Adrenal gland (tissue), 9 donors: ENCODE measurements at regions not wholly inside any gene's neighbourhood (a gene's known extent, or its start where the extent isn't known, plus 50 kb on each side); places are given as distances from the start of the nearest gene placed in this dataset.

Experiments
- DNase-seq, 7 donors: peaks; one replicate each; pipeline ENCODE4 v3.0.0-alpha.2; 2019 to 2020
- H3K27ac ChIP-seq, 5 donors: fragments of 200-600 bp; sonication (generic) in 4 of 5; 1 replicate in 3 of 5; 2 replicates in 2 of 5; pipeline versions ENCODE4 v1.5.1 to v1.8.0; 2016 to 2020; ENCODE audit warnings: mild to moderate bottlenecking in 1 of 5
- H3K27me3 ChIP-seq: fragments of 200-600 bp; 2 replicates; pipeline ENCODE4 v1.8.0; 2021
- H3K36me3 ChIP-seq, 2 donors: fragments of 200-600 bp; replicated peaks in 1 of 2; 1 replicate in 1 of 2; 2 replicates in 1 of 2; pipeline versions ENCODE4 v1.5.1 to v1.8.0; 2018 to 2022
- H3K4me1 ChIP-seq, 2 donors: fragments of 200-600 bp; replicated peaks in 1 of 2; 1 replicate in 1 of 2; 2 replicates in 1 of 2; pipeline versions ENCODE4 v1.5.1 to v1.8.0; 2018 to 2021
- H3K4me3 ChIP-seq, 4 donors: fragments of 200-600 bp; sonication (generic) in 3 of 4; one replicate each; pipeline ENCODE4 v1.5.1; 2016 to 2018
- H3K9me3 ChIP-seq, 3 donors: fragments of 200-600 bp; sonication (generic) in 1 of 3; replicated peaks in 1 of 3; 1 replicate in 2 of 3; 2 replicates in 1 of 3; pipeline versions ENCODE4 v1.5.1 to v1.8.0; 2016 to 2021
- CTCF ChIP-seq, 6 experiments: fragments of 450-650 bp in 4 of 6; fragments of 200-600 bp in 2 of 6; sonication (generic) in 1 of 6; IDR thresholded peaks; 1 replicate in 5 of 6; 2 replicates in 1 of 6; pipeline versions ENCODE4 v1.5.1 to v1.8.0; 2016 to 2021; ENCODE audit warnings: antibody characterized with exemption in 6 of 6, mild to moderate bottlenecking in 2 of 6, moderate library complexity in 1 of 6
- POLR2A ChIP-seq, 2 donors: fragments of 450-650 bp; IDR thresholded peaks; one replicate each; pipeline ENCODE4 v1.6.1; 2017; ENCODE audit warnings: antibody characterized with exemption in 2 of 2, mild to moderate bottlenecking in 2 of 2, moderate library complexity in 1 of 2
- WGBS, 4 donors: extraction: QIAGEN DNeasy Blood & Tissue Kit in 2 of 4; methylation state at CpG; one replicate each; pipeline versions ENCODE4 v1.1.5 to v1.1.7; 2013 to 2017; 5-methylcytosine and 5-hydroxymethylcytosine counted together
- intact Hi-C, 2 donors: fragments of 100-400 bp; cut with DNase I; formaldehyde crosslinking; loops; one replicate each; pipeline versions ENCODE4 v1.14.1 to v1.15.0; 2022 to 2023
- donor health status: healthy with polysubstance abuse.
- donor health status: Bipolar disorder and iron deficiency.
- donor health status: DM: yes; HTN: yes; CAD: no.
- donor health status: DM: no; HTN: no; CAD: no.
- donor health status: DM: no; HTN: no; CAD: no.

GRCh38 chr2:6524691-6525474 is 340.8 kb downstream of the CMPK2 start:
- no peak overlapping the region for H3K4me3 ChIP-seq
- no peak overlapping the region for H3K27ac ChIP-seq
- H3K4me1 ChIP-seq: no peaks in the 10 kb centered on the region
- no peaks in the 10 kb centered on the region for H3K9me3 ChIP-seq
- DNase-seq: no peak
- no peaks in the 10 kb centered on the region for H3K36me3 ChIP-seq
- H3K27me3 ChIP-seq: no peaks in the 10 kb centered on the region
- WGBS, 4 donors: 61 to 64% (median 63%) methylated on average over 13 of the region's 13 CpGs
- intact Hi-C loops: no loop called here
- no peak for TF ChIP-seq POLR2A (IDR thresholded peaks at IDR 0.05)
- TF ChIP-seq CTCF (IDR thresholded peaks at IDR 0.05): no peak

- no peak for DNase-seq
- Histone ChIP-seq H3K4me3 (no peak overlapping the region), H3K4me1 (no peaks in the 10 kb centered on the region), H3K9me3 (no peaks in the 10 kb centered on the region), H3K27me3 (no peaks in the 10 kb centered on the region), H3K27ac (no peak overlapping the region), H3K36me3 (no peaks in the 10 kb centered on the region)
- TF ChIP-seq CTCF (IDR thresholded peaks at IDR 0.05) (no peak), POLR2A (IDR thresholded peaks at IDR 0.05) (no peak)
- intact Hi-C loops: no loop called here
- 60 to 80% (median 69%) methylated on average over 6 of the region's 6 CpGs for WGBS, 4 donors
Observed at GRCh38 chr2:6525475-6525964, 340.2 kb downstream of the CMPK2 start.

GRCh38 chr2:6526093-6526824 is 339.4 kb downstream of the CMPK2 start:
- no peak overlapping the region for H3K4me3 ChIP-seq
- no peaks in the 10 kb centered on the region for H3K4me1 ChIP-seq
- 69 to 77% (median 72%) methylated on average over 6 of the region's 6 CpGs for whole genome bisulfite sequencing, 4 donors
- no peak for DNase-seq
- H3K27ac ChIP-seq: no peak overlapping the region
- TF ChIP-seq CTCF (IDR thresholded peaks at IDR 0.05): no peak
- no peak for TF ChIP-seq POLR2A (IDR thresholded peaks at IDR 0.05)
- H3K9me3 ChIP-seq: no peaks in the 10 kb centered on the region
- H3K27me3 ChIP-seq: no peaks in the 10 kb centered on the region
- H3K36me3 ChIP-seq: no peaks in the 10 kb centered on the region
- intact Hi-C loops: no loop called here

GRCh38 chr2:6531304-6531703 is 334.4 kb downstream of the CMPK2 start:
- Histone ChIP-seq H3K4me3 (no peak overlapping the region), H3K27ac (no peak overlapping the region), H3K4me1 (no peaks in the 10 kb centered on the region), H3K27me3 (no peaks in the 10 kb centered on the region), H3K9me3 (no peaks in the 10 kb centered on the region), H3K36me3 (no peaks in the 10 kb centered on the region)
- no peak for TF ChIP-seq POLR2A (IDR thresholded peaks at IDR 0.05)
- TF ChIP-seq CTCF (IDR thresholded peaks at IDR 0.05): no peak
- no peak for DNase-seq
- WGBS, 4 donors: 71 to 95% (median 82%) methylated on average over 2 of the region's 2 CpGs
- intact Hi-C loops: no loop called here
